ENCODE measurements at regions not wholly inside any gene's neighbourhood (a gene's known extent, or its start where the extent isn't known, plus 50 kb on each side); places are given as distances from the start of the nearest gene placed in this dataset.
"Not testable (repeated sequence)": the region's sequence is repeated elsewhere in the genome, so short reads cannot be mapped to it uniquely, and the experiment has no call there.

GRCh38 chr10:111612273-111612672 is 535.4 kb downstream of the ADRA2A start:
- DNase-seq: no peak

- DNase-seq: no peak
Observed at GRCh38 chr10:111634191-111634590, 549.4 kb downstream of the GPAM start.

GRCh38 chr10:111646021-111646420 is 537.5 kb downstream of the GPAM start:
- DNase-seq: no peak

GRCh38 chr10:111648046-111648445 is 535.5 kb downstream of the GPAM start:
- no peak for DNase-seq

- DNase-seq: not testable (repeated sequence)
Observed at GRCh38 chr10:111649080-111649479, 534.5 kb downstream of the GPAM start.

GRCh38 chr10:111650088-111650487 is 533.5 kb downstream of the GPAM start:
- DNase-seq: no peak

GRCh38 chr10:111656066-111656465 is 527.5 kb downstream of the GPAM start:
- no peak for DNase-seq

GRCh38 chr10:111677759-111678158 is 505.8 kb downstream of the GPAM start:
- no peak for DNase-seq

- DNase-seq: no peak
Observed at GRCh38 chr10:111686796-111687195, 496.8 kb downstream of the GPAM start.

GRCh38 chr10:111698711-111699110 is 484.9 kb downstream of the GPAM start:
- DNase-seq: no peak

- DNase-seq: no peak
Observed at GRCh38 chr10:111703986-111704385, 479.6 kb downstream of the GPAM start.

- DNase-seq: no peak
Observed at GRCh38 chr10:111705021-111705420, 478.5 kb downstream of the GPAM start.

- DNase-seq: no peak
Observed at GRCh38 chr10:111706331-111706730, 477.2 kb downstream of the GPAM start.

- DNase-seq: no peak
Observed at GRCh38 chr10:111707076-111707475, 476.5 kb downstream of the GPAM start.

GRCh38 chr10:111709603-111710002 is 474.0 kb downstream of the GPAM start:
- DNase-seq: no peak

GRCh38 chr10:111716032-111716431 is 467.5 kb downstream of the GPAM start:
- DNase-seq: no peak

GRCh38 chr10:111724121-111724520 is 459.4 kb downstream of the GPAM start:
- DNase-seq: no peak

GRCh38 chr10:111725050-111725449 is 458.5 kb downstream of the GPAM start:
- no peak for DNase-seq

- DNase-seq: no peak
Observed at GRCh38 chr10:111732166-111732785, 451.3 kb downstream of the GPAM start.

GRCh38 chr10:111739125-111739873 is 444.3 kb downstream of the GPAM start:
- DNase-seq: no peak

- DNase-seq: no peak
Observed at GRCh38 chr10:111739874-111740139, 443.8 kb downstream of the GPAM start.

- DNase-seq: no peak
Observed at GRCh38 chr10:111745982-111746381, 437.6 kb downstream of the GPAM start.

GRCh38 chr10:111747751-111748150 is 435.8 kb downstream of the GPAM start:
- DNase-seq: no peak

- no peak for DNase-seq
Observed at GRCh38 chr10:111748184-111748583, 435.4 kb downstream of the GPAM start.
